Stimulated activated naive B cell treated with anti-CD40 and anti-IgM and Interleukin-4, amounts not matched to agents 10 μg/mL and 1 μg/mL and 100 μg/mL, for 72 hours (primary cell): ENCODE measurements at regions not wholly inside any gene's neighbourhood (a gene's known extent, or its start where the extent isn't known, plus 50 kb on each side); places are given as distances from the start of the nearest gene placed in this dataset.

ENCODE experiments used
- ATAC-seq, 2 donors: fragments of 150-1000 bp; cut with Tn5 transposase; replicated peaks; 2 replicates each; pipeline ENCODE4 v1.10.0; 2021; ENCODE audit warnings: moderate library complexity in 1 of 2
- DNase-seq: peaks from one replicate; pipeline ENCODE4 v3.0.0; 2021
- H3K27ac Mint-ChIP-seq: one replicate; pipeline ENCODE4 v1.8.0; 2022; ENCODE audit warnings: mild to moderate bottlenecking, mixed read lengths
- H3K27me3 Mint-ChIP-seq, 2 donors: one replicate each; pipeline ENCODE4 v1.8.0; 2022; ENCODE audit warnings: mixed read lengths in 2 of 2
- H3K36me3 Mint-ChIP-seq, 2 donors: one replicate each; pipeline ENCODE4 v1.8.0; 2022; ENCODE audit warnings: mixed read lengths in 2 of 2, mild to moderate bottlenecking in 1 of 2
- H3K4me1 Mint-ChIP-seq, 2 donors: one replicate each; pipeline ENCODE4 v1.8.0; 2022; ENCODE audit warnings: mixed read lengths in 2 of 2, mild to moderate bottlenecking in 1 of 2
- H3K4me3 Mint-ChIP-seq, 2 donors: one replicate each; pipeline ENCODE4 v1.8.0; 2022; ENCODE audit warnings: mild to moderate bottlenecking in 2 of 2, mixed read lengths in 2 of 2, moderate library complexity in 1 of 2
- H3K9me3 Mint-ChIP-seq, 2 donors: one replicate each; pipeline ENCODE4 v1.8.0; 2022; ENCODE audit warnings: mixed read lengths in 2 of 2, mild to moderate bottlenecking in 1 of 2

GRCh38 chr2:117055499-117056375 lies 758.8 kb upstream of the DDX18 start:
- Mint-ChIP-seq H3K9me3 (peaks cover 8 to 13% of the 10 kb centered on the region in 2 donors), H3K27me3 (no peaks in the 10 kb centered on the region), H3K4me3 (no peak overlapping the region), H3K4me1 (no peaks in the 10 kb centered on the region), H3K36me3 (no peaks in the 10 kb centered on the region), H3K27ac (no peak overlapping the region)
- ATAC-seq (no peak), DNase-seq (no peak)

- Mint-ChIP-seq H3K4me3 (no peak overlapping the region), H3K27me3 (no peaks in the 10 kb centered on the region), H3K36me3 (no peaks in the 10 kb centered on the region), H3K4me1 (no peaks in the 10 kb centered on the region), H3K9me3 (peaks cover 8 to 13% of the 10 kb centered on the region in 2 donors), H3K27ac (no peak overlapping the region)
- DNase-seq (no peak), ATAC-seq (no peak)
Observed at GRCh38 chr2:117056376-117056748, 758.1 kb upstream of the DDX18 start.

GRCh38 chr2:117057016-117057415 lies 757.5 kb upstream of the DDX18 start:
- DNase-seq (no peak), ATAC-seq (no peak)
- no peak overlapping the region for H3K27ac Mint-ChIP-seq
- no peak overlapping the region for H3K4me3 Mint-ChIP-seq
- no peaks in the 10 kb centered on the region for H3K27me3 Mint-ChIP-seq
- peaks cover 8 to 13% of the 10 kb centered on the region in 2 donors for H3K9me3 Mint-ChIP-seq
- H3K36me3 Mint-ChIP-seq = no peaks in the 10 kb centered on the region
- H3K4me1 Mint-ChIP-seq = no peaks in the 10 kb centered on the region

GRCh38 chr2:117058366-117058765 lies 756.1 kb upstream of the DDX18 start:
- Mint-ChIP-seq H3K4me3 (no peak overlapping the region), H3K27me3 (no peaks in the 10 kb centered on the region), H3K27ac (no peak overlapping the region)

GRCh38 chr2:117064021-117064420 lies 750.5 kb upstream of the DDX18 start:
- H3K4me3 Mint-ChIP-seq = no peak overlapping the region
- H3K27ac Mint-ChIP-seq = no peak overlapping the region
- no peak for ATAC-seq
- no peaks in the 10 kb centered on the region for H3K4me1 Mint-ChIP-seq
- no peaks in the 10 kb centered on the region for H3K27me3 Mint-ChIP-seq
- H3K9me3 Mint-ChIP-seq = peaks cover 0 to 2% of the 10 kb centered on the region in 2 donors
- H3K36me3 Mint-ChIP-seq = no peaks in the 10 kb centered on the region
- no peak for DNase-seq

More at GRCh38 chr2:117058366-117058765, 756.1 kb upstream of the DDX18 start:
- ATAC-seq (peak; percentile 85), DNase-seq (no peak)
- no peaks in the 10 kb centered on the region for H3K4me1 Mint-ChIP-seq
- no peaks in the 10 kb centered on the region for H3K36me3 Mint-ChIP-seq
- peaks cover 8 to 10% of the 10 kb centered on the region in 2 donors for H3K9me3 Mint-ChIP-seq

- DNase-seq = no peak
- no peak overlapping the region for H3K27ac Mint-ChIP-seq
- peaks cover 0 to 4% of the 10 kb centered on the region in 2 donors for H3K9me3 Mint-ChIP-seq
- H3K36me3 Mint-ChIP-seq = no peaks in the 10 kb centered on the region
- ATAC-seq = no peak
- no peak overlapping the region for H3K4me3 Mint-ChIP-seq
- no peaks in the 10 kb centered on the region for H3K4me1 Mint-ChIP-seq
- H3K27me3 Mint-ChIP-seq = no peaks in the 10 kb centered on the region
Observed at GRCh38 chr2:117065912-117066311, 748.6 kb upstream of the DDX18 start.

GRCh38 chr2:117067900-117068299 lies 746.6 kb upstream of the DDX18 start:
- Mint-ChIP-seq H3K9me3 (peaks cover 0 to 4% of the 10 kb centered on the region in 2 donors), H3K27ac (no peak overlapping the region), H3K4me1 (no peaks in the 10 kb centered on the region), H3K27me3 (no peaks in the 10 kb centered on the region), H3K4me3 (no peak overlapping the region), H3K36me3 (no peaks in the 10 kb centered on the region)
- DNase-seq = no peak
- ATAC-seq = no peak

- no peak overlapping the region for H3K27ac Mint-ChIP-seq
- no peaks in the 10 kb centered on the region for H3K4me1 Mint-ChIP-seq
- H3K36me3 Mint-ChIP-seq = no peaks in the 10 kb centered on the region
- peaks cover 0 to 4% of the 10 kb centered on the region in 2 donors for H3K9me3 Mint-ChIP-seq
- ATAC-seq (no peak), DNase-seq (no peak)
- no peaks in the 10 kb centered on the region for H3K27me3 Mint-ChIP-seq
- H3K4me3 Mint-ChIP-seq = no peak overlapping the region
Observed at GRCh38 chr2:117068371-117068770, 746.1 kb upstream of the DDX18 start.

- DNase-seq (no peak), ATAC-seq (no peak)
- Mint-ChIP-seq H3K27me3 (no peaks in the 10 kb centered on the region), H3K9me3 (peaks cover 0 to 5% of the 10 kb centered on the region in 2 donors), H3K4me3 (no peak overlapping the region), H3K4me1 (no peaks in the 10 kb centered on the region), H3K36me3 (no peaks in the 10 kb centered on the region), H3K27ac (no peak overlapping the region)
Observed at GRCh38 chr2:117071556-117072102, 742.9 kb upstream of the DDX18 start.

- no peak for DNase-seq
- H3K27me3 Mint-ChIP-seq = no peaks in the 10 kb centered on the region
- H3K9me3 Mint-ChIP-seq = peaks cover 0 to 11% of the 10 kb centered on the region in 2 donors
- no peak for ATAC-seq
- H3K4me1 Mint-ChIP-seq = no peaks in the 10 kb centered on the region
- no peak overlapping the region for H3K27ac Mint-ChIP-seq
- no peak overlapping the region for H3K4me3 Mint-ChIP-seq
- H3K36me3 Mint-ChIP-seq = no peaks in the 10 kb centered on the region
Observed at GRCh38 chr2:117074756-117075155, 739.7 kb upstream of the DDX18 start.

GRCh38 chr2:117085256-117085655 lies 729.2 kb upstream of the DDX18 start:
- ATAC-seq = no peak
- Mint-ChIP-seq H3K27ac (no peak overlapping the region), H3K4me3 (no peak overlapping the region), H3K4me1 (no peaks in the 10 kb centered on the region), H3K27me3 (no peaks in the 10 kb centered on the region), H3K36me3 (no peaks in the 10 kb centered on the region), H3K9me3 (peaks cover 0 to 1% of the 10 kb centered on the region in 2 donors)
- DNase-seq = no peak

- H3K9me3 Mint-ChIP-seq = peaks cover 0 to 1% of the 10 kb centered on the region in 2 donors
- no peaks in the 10 kb centered on the region for H3K4me1 Mint-ChIP-seq
- DNase-seq (no peak), ATAC-seq (no peak)
- no peaks in the 10 kb centered on the region for H3K36me3 Mint-ChIP-seq
- no peak overlapping the region for H3K27ac Mint-ChIP-seq
- H3K27me3 Mint-ChIP-seq = no peaks in the 10 kb centered on the region
- no peak overlapping the region for H3K4me3 Mint-ChIP-seq
Observed at GRCh38 chr2:117085737-117086136, 728.8 kb upstream of the DDX18 start.

GRCh38 chr2:117086174-117086942 lies 728.1 kb upstream of the DDX18 start:
- ATAC-seq (no peak), DNase-seq (no peak)
- Mint-ChIP-seq H3K36me3 (no peaks in the 10 kb centered on the region), H3K27me3 (no peaks in the 10 kb centered on the region), H3K4me3 (no peak overlapping the region), H3K27ac (no peak overlapping the region), H3K9me3 (no peaks in the 10 kb centered on the region), H3K4me1 (no peaks in the 10 kb centered on the region)

- DNase-seq = no peak
- H3K4me3 Mint-ChIP-seq = no peak overlapping the region
- ATAC-seq = no peak
Observed at GRCh38 chr2:117086943-117087250, 727.6 kb upstream of the DDX18 start.

More at GRCh38 chr2:117086943-117087250, 727.6 kb upstream of the DDX18 start:
- Mint-ChIP-seq H3K27ac (no peak overlapping the region), H3K27me3 (no peaks in the 10 kb centered on the region), H3K36me3 (no peaks in the 10 kb centered on the region), H3K9me3 (peaks cover 0 to under 1% of the 10 kb centered on the region in 2 donors), H3K4me1 (no peaks in the 10 kb centered on the region)
